B cell (primary cell): ENCODE measurements at regions not wholly inside any gene's neighbourhood (a gene's known extent, or its start where the extent isn't known, plus 50 kb on each side); places are given as distances from the start of the nearest gene placed in this dataset.

Experiments used
- ATAC-seq: fragments of 200-7000 bp; cut with Tn5 transposase; one replicate; pipeline ENCODE4 v1.10.0; 2021; ENCODE audit warnings: low read depth, mild to moderate bottlenecking, moderate number of reproducible peaks, moderate library complexity
- CTCF ChIA-PET: fragments of 350-600 bp; sonication (Branson Sonifier 250); formaldehyde crosslinking; loops from one replicate; lab custom pipeline; 2021; ENCODE audit warnings: antibody characterized with exemption, inconsistent platforms; lab: Charles Lee
- POLR2A ChIA-PET: fragments of 350-600 bp; sonication (Branson Sonifier 250); formaldehyde crosslinking; loops from one replicate; lab custom pipeline; 2021; ENCODE audit warnings: antibody characterized with exemption; lab: Charles Lee
- DNase-seq: peaks from one replicate; pipeline ENCODE4 v3.0.0; 2013
- H2AFZ ChIP-seq: 2 replicates; pipeline ENCODE4 v1.6.1; 2012; ENCODE audit warnings: mild to moderate bottlenecking, low read depth, low read length; ENCODE audit not compliant: insufficient read depth, poor library complexity, severe bottlenecking
- H3K27ac ChIP-seq, 2 donors: 1 replicate in 1 of 2; 2 replicates in 1 of 2; pipeline ENCODE4 v1.5.1; 2012 to 2013; ENCODE audit warnings: low read length in 2 of 2, mild to moderate bottlenecking in 2 of 2, moderate library complexity in 1 of 2
- H3K27me3 ChIP-seq, 4 experiments: fragments of 200-600 bp in 1 of 4; sonication (generic) in 1 of 4; replicated peaks in 1 of 4; 1 replicate in 2 of 4; 2 replicates in 2 of 4; pipeline versions ENCODE4 v1.6.1 to v1.7.0; 2013 to 2016; ENCODE audit warnings: low read length in 3 of 4, mild to moderate bottlenecking in 2 of 4, mixed read lengths in 1 of 4, moderate library complexity in 1 of 4; ENCODE audit not compliant: insufficient read depth in 4 of 4, control insufficient read depth in 3 of 4; ENCODE audit errors: control extremely low read depth in 1 of 4
- H3K36me3 ChIP-seq, 2 experiments: replicated peaks in 1 of 2; 1 replicate in 1 of 2; 2 replicates in 1 of 2; pipeline versions ENCODE4 v1.6.1 to v1.7.1; 2013; ENCODE audit warnings: low read length in 1 of 2; ENCODE audit not compliant: insufficient read depth in 2 of 2, control insufficient read depth in 1 of 2; ENCODE audit errors: control extremely low read depth in 1 of 2, extremely low read depth in 1 of 2
- H3K4me1 ChIP-seq, 2 donors: fragments of 200-600 bp in 1 of 2; sonication (generic) in 1 of 2; 1 replicate in 1 of 2; 2 replicates in 1 of 2; pipeline versions ENCODE4 v1.5.1 to v1.6.1; 2013 to 2017; ENCODE audit warnings: low read length in 2 of 2; ENCODE audit not compliant: control insufficient read depth in 2 of 2, insufficient read depth in 2 of 2
- H3K4me2 ChIP-seq: replicated peaks from 2 replicates; pipeline ENCODE3; 2012; ENCODE audit warnings: mild to moderate bottlenecking, low read depth, low read length; ENCODE audit not compliant: poor library complexity, severe bottlenecking
- H3K4me3 ChIP-seq, 5 experiments: fragments of 200-600 bp in 1 of 5; sonication (generic) in 1 of 5; 1 replicate in 3 of 5; 2 replicates in 2 of 5; pipeline versions ENCODE4 v1.5.1 to v1.7.0; 2011 to 2016; ENCODE audit warnings: low read length in 4 of 5, mild to moderate bottlenecking in 4 of 5, low read depth in 2 of 5, control low read depth in 1 of 5, moderate library complexity in 1 of 5; ENCODE audit not compliant: insufficient read depth in 1 of 5; ENCODE audit errors: control extremely low read depth in 1 of 5, extremely low read depth in 1 of 5
- H3K79me2 ChIP-seq: fragments of 200-600 bp; sonication (generic); one replicate; pipeline ENCODE4 v1.6.0; 2016; ENCODE audit warnings: low read length; ENCODE audit not compliant: control insufficient read depth, insufficient read depth
- H3K9ac ChIP-seq: fragments of 200-600 bp; sonication (generic); 2 replicates; pipeline ENCODE4 v1.6.1; 2017; ENCODE audit warnings: mild to moderate bottlenecking, low read length, moderate library complexity
- H3K9me3 ChIP-seq, 3 donors: one replicate each; pipeline versions ENCODE4 v1.6.1 to v1.7.1; 2013; ENCODE audit warnings: low read length in 2 of 3; ENCODE audit not compliant: control insufficient read depth in 2 of 3, insufficient read depth in 1 of 3; ENCODE audit errors: control extremely low read depth in 1 of 3
- H4K20me1 ChIP-seq: 2 replicates; pipeline ENCODE4 v1.6.0; 2012; ENCODE audit warnings: mild to moderate bottlenecking, low read length; ENCODE audit not compliant: insufficient read depth, control insufficient read depth, poor library complexity, severe bottlenecking
- H3K27ac Mint-ChIP-seq: one replicate; pipeline ENCODE4 v1.8.0; 2021; ENCODE audit warnings: mixed read lengths
- H3K27me3 Mint-ChIP-seq: one replicate; pipeline ENCODE4 v1.8.0; 2021; ENCODE audit warnings: mixed read lengths
- H3K4me1 Mint-ChIP-seq: one replicate; pipeline ENCODE4 v1.8.0; 2021; ENCODE audit warnings: mixed read lengths
- H3K4me3 Mint-ChIP-seq: one replicate; pipeline ENCODE4 v1.8.0; 2021; ENCODE audit warnings: mixed read lengths
- H3K9me3 Mint-ChIP-seq: one replicate; pipeline ENCODE4 v1.8.0; 2022; ENCODE audit warnings: mixed read lengths; ENCODE audit not compliant: insufficient read depth
- EZH2 ChIP-seq: IDR thresholded peaks from 2 replicates; pipeline ENCODE4 v1.6.1; 2012; ENCODE audit warnings: borderline replicate concordance, low read depth, mild to moderate bottlenecking, moderate library complexity, low read length; ENCODE audit not compliant: insufficient read depth, poor library complexity, severe bottlenecking
- WGBS: methylation state at CpG from one replicate; pipeline ENCODE4 v1.1.5; 2013; ENCODE audit warnings: missing lambda C conversion rate; ENCODE audit not compliant: insufficient coverage; 5-methylcytosine and 5-hydroxymethylcytosine counted together
- intact Hi-C: fragments of 100-400 bp; cut with micrococcal nuclease; formaldehyde crosslinking; loops from one replicate; pipeline ENCODE4 v1.10.0; 2022
- TF ChIP-seq, protein P1 (sequence below): fragments of 200-600 bp; IDR thresholded peaks from one replicate; pipeline ENCODE4 v1.8.0; 2022; ENCODE audit warnings: antibody characterized with exemption, mild to moderate bottlenecking

- Histone ChIP-seq H3K4me3 (no peak overlapping the region), H3K79me2 (no peaks in the 10 kb centered on the region), H3K9me3 (no peaks in the 10 kb centered on the region), H4K20me1 (no peaks in the 10 kb centered on the region), H2AFZ (no peak overlapping the region), H3K9ac (no peak overlapping the region), H3K36me3 (no peaks in the 10 kb centered on the region), H3K27me3 (peaks cover 0 to 2% (median 0%) of the 10 kb centered on the region in 4 experiments), H3K4me2 (no peak overlapping the region), H3K4me1 (no peaks in the 10 kb centered on the region), H3K27ac (no peak overlapping the region)
- CTCF ChIA-PET, result no interaction called here
- 100% methylated on average over 1 of the region's 7 CpGs for WGBS
- POLR2A ChIA-PET, result no interaction called here
- H3K4me3 Mint-ChIP-seq, result no peak overlapping the region
- DNase-seq, result no peak
- H3K9me3 Mint-ChIP-seq, result no peaks in the 10 kb centered on the region
- H3K27ac Mint-ChIP-seq, result no peak overlapping the region
- H3K4me1 Mint-ChIP-seq, result no peaks in the 10 kb centered on the region
- peaks cover 14% of the 10 kb centered on the region for H3K27me3 Mint-ChIP-seq
- ATAC-seq, result no peak
- TF ChIP-seq EZH2, result no peak
- TF ChIP-seq, protein P1, sequence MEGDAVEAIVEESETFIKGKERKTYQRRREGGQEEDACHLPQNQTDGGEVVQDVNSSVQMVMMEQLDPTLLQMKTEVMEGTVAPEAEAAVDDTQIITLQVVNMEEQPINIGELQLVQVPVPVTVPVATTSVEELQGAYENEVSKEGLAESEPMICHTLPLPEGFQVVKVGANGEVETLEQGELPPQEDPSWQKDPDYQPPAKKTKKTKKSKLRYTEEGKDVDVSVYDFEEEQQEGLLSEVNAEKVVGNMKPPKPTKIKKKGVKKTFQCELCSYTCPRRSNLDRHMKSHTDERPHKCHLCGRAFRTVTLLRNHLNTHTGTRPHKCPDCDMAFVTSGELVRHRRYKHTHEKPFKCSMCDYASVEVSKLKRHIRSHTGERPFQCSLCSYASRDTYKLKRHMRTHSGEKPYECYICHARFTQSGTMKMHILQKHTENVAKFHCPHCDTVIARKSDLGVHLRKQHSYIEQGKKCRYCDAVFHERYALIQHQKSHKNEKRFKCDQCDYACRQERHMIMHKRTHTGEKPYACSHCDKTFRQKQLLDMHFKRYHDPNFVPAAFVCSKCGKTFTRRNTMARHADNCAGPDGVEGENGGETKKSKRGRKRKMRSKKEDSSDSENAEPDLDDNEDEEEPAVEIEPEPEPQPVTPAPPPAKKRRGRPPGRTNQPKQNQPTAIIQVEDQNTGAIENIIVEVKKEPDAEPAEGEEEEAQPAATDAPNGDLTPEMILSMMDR, result no peak
- intact Hi-C loops, result no loop called here
These were observed 51.1 kb upstream of the CRY1 start for GRCh38 chr12:107144441-107144840.

GRCh38 chr12:107144990-107145389, 51.6 kb upstream of the CRY1 start:
- H3K79me2 ChIP-seq, result no peaks in the 10 kb centered on the region
- ATAC-seq (no peak), DNase-seq (no peak)
- H3K4me3 ChIP-seq, result no peak overlapping the region
- Mint-ChIP-seq H3K27ac (no peak overlapping the region), H3K9me3 (no peaks in the 10 kb centered on the region), H3K27me3 (peaks cover 14% of the 10 kb centered on the region), H3K4me1 (no peaks in the 10 kb centered on the region), H3K4me3 (no peak overlapping the region)
- TF ChIP-seq, protein P1, result no peak
- no peak for TF ChIP-seq EZH2
- peaks cover 0 to 2% (median 0%) of the 10 kb centered on the region in 4 experiments for H3K27me3 ChIP-seq
- WGBS, result no CpG with 5 or more reads among the region's 2 CpGs
- H4K20me1 ChIP-seq, result no peaks in the 10 kb centered on the region
- no peaks in the 10 kb centered on the region for H3K36me3 ChIP-seq
- ChIA-PET POLR2A (no interaction called here), CTCF (no interaction called here)
- H3K4me1 ChIP-seq, result no peaks in the 10 kb centered on the region
- H3K4me2 ChIP-seq, result no peak overlapping the region
- no peak overlapping the region for H2AFZ ChIP-seq
- intact Hi-C loops, result no loop called here
- H3K9me3 ChIP-seq, result no peaks in the 10 kb centered on the region
- no peak overlapping the region for H3K27ac ChIP-seq
- H3K9ac ChIP-seq, result no peak overlapping the region
